ENCODE measurements at regions not wholly inside any gene's neighbourhood (a gene's known extent, or its start where the extent isn't known, plus 50 kb on each side); places are given as distances from the start of the nearest gene placed in this dataset.
"Not testable (repeated sequence)": the region's sequence is repeated elsewhere in the genome, so short reads cannot be mapped to it uniquely, and the experiment has no call there.

- no peak for DNase-seq (ENCODE audit: low read depth)
Measured at GRCh38 chr10:131020775-131021174, 290.7 kb downstream of the TCERG1L start.

- DNase-seq (ENCODE audit: low read depth), result no peak
Measured at GRCh38 chr10:131021246-131021895, 290.1 kb downstream of the TCERG1L start.

GRCh38 chr10:131021969-131022368 lies 289.6 kb downstream of the TCERG1L start:
- DNase-seq (ENCODE audit: low read depth), result no peak

GRCh38 chr10:131022369-131022768 lies 289.2 kb downstream of the TCERG1L start:
- DNase-seq (ENCODE audit: low read depth), result no peak

- DNase-seq (ENCODE audit: low read depth), result no peak
Measured at GRCh38 chr10:131022981-131023380, 288.5 kb downstream of the TCERG1L start.

- no peak for DNase-seq (ENCODE audit: low read depth)
Measured at GRCh38 chr10:131024259-131025131, 287.0 kb downstream of the TCERG1L start.

- no peak for DNase-seq (ENCODE audit: low read depth)
Measured at GRCh38 chr10:131025333-131025732, 286.2 kb downstream of the TCERG1L start.

GRCh38 chr10:131027256-131027655 lies 284.3 kb downstream of the TCERG1L start:
- no peak for DNase-seq (ENCODE audit: low read depth)

- no peak for DNase-seq (ENCODE audit: low read depth)
Measured at GRCh38 chr10:131031346-131031745, 280.2 kb downstream of the TCERG1L start.

- DNase-seq (ENCODE audit: low read depth), result no peak
Measured at GRCh38 chr10:131032329-131033165, 279.0 kb downstream of the TCERG1L start.

GRCh38 chr10:131033166-131034085 lies 278.1 kb downstream of the TCERG1L start:
- DNase-seq (ENCODE audit: low read depth), result no peak

GRCh38 chr10:131034451-131034850 lies 277.1 kb downstream of the TCERG1L start:
- no peak for DNase-seq (ENCODE audit: low read depth)

GRCh38 chr10:131035779-131036178 lies 275.7 kb downstream of the TCERG1L start:
- no peak for DNase-seq (ENCODE audit: low read depth)

GRCh38 chr10:131038056-131038455 lies 273.5 kb downstream of the TCERG1L start:
- DNase-seq (ENCODE audit: low read depth), result no peak

GRCh38 chr10:131041031-131041430 lies 270.5 kb downstream of the TCERG1L start:
- DNase-seq (ENCODE audit: low read depth), result no peak

GRCh38 chr10:131041441-131041840 lies 270.1 kb downstream of the TCERG1L start:
- DNase-seq (ENCODE audit: low read depth), result no peak

- DNase-seq (ENCODE audit: low read depth), result not testable (repeated sequence)
Measured at GRCh38 chr10:131042015-131042414, 269.5 kb downstream of the TCERG1L start.

All from fibroblast of gingiva (primary cell).